NCI-H187 (cell line): ENCODE measurements at regions not wholly inside any gene's neighbourhood (a gene's known extent, or its start where the extent isn't known, plus 50 kb on each side); places are given as distances from the start of the nearest gene placed in this dataset.

Experiments
- DNase-seq, 2 experiments: peaks; one replicate each; lab custom pipeline; 2025; lab: John Stamatoyannopoulos, UW

- peak in 1 of 2 experiments; percentile 23 for DNase-seq
Observed at GRCh38 chr4:74878323-74878722, 54.6 kb upstream of the PARM1 start.

- DNase-seq: no peak
Observed at GRCh38 chr4:74875451-74875850, 57.5 kb upstream of the PARM1 start.

- peak; percentile 13 to 87 for DNase-seq
Observed at GRCh38 chr4:74874753-74875367, 58.1 kb upstream of the PARM1 start.

GRCh38 chr4:74873545-74874301, 59.2 kb upstream of the PARM1 start:
- DNase-seq: peak; percentile 65 to 71

- no peak for DNase-seq
Observed at GRCh38 chr4:74858921-74859562, 64.7 kb upstream of the BTC start.

- no peak for DNase-seq
Observed at GRCh38 chr4:74855879-74856278, 61.6 kb upstream of the BTC start.

- no peak for DNase-seq
Observed at GRCh38 chr4:74848774-74849173, 54.5 kb upstream of the BTC start.

- no peak for DNase-seq
Observed at GRCh38 chr4:74845834-74846233, 51.5 kb upstream of the BTC start.
